ENCODE measurements at regions not wholly inside any gene's neighbourhood (a gene's known extent, or its start where the extent isn't known, plus 50 kb on each side); places are given as distances from the start of the nearest gene placed in this dataset.
"Not testable (repeated sequence)": the region's sequence is repeated elsewhere in the genome, so short reads cannot be mapped to it uniquely, and the experiment has no call there.

DNA sequence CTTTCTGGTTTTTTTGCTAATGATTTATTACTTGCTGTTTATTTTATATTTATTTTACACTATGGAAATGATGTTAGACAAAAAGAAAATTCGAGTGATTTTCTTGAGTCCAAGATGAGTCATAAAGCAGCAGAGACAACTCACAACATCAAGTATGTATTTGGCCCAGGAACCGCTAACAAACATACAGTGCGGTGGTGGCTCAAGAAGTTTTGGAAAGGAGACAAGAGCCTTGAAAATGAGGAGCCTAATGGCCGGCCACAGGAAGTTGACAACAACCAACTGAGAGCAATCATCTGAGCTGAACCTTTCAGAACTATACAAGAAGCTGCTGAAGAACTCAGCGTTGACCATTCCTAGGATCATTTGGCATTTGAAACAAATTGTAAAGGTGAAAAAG lies 594.1 kb downstream of the SATB2 start:
- peaks cover 6% of the 10 kb centered on the region for H3K9me3 Mint-ChIP-seq
- H3K27me3 Mint-ChIP-seq = no peaks in the 10 kb centered on the region
- no peak overlapping the region for H3K4me3 Mint-ChIP-seq
- H3K4me1 Mint-ChIP-seq = no peaks in the 10 kb centered on the region
- H3K36me3 Mint-ChIP-seq = no peaks in the 10 kb centered on the region
- no peak overlapping the region for H3K27ac Mint-ChIP-seq

DNA sequence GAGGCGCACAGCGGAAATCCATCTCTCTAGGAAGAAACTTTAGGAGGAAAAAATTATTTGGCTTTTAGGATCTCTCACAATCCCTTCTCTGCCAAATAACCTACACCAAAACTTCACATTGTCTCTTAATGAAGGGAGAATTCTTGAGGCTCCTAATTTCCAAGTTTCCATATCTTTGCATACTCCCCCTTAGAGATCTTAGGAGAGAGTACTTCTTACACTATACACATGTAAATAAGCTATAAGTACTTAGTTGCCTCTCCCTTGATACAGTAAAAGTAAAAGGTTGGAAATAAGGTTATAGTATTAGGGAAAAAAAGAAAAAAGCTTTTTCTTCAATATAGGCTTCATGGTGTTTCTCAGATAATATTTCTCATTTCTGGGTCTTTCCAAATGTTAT lies 596.7 kb downstream of the SATB2 start:
- no peaks in the 10 kb centered on the region for H3K4me1 Mint-ChIP-seq
- peaks cover 9% of the 10 kb centered on the region for H3K9me3 Mint-ChIP-seq
- H3K27ac Mint-ChIP-seq = no peak overlapping the region
- H3K4me3 Mint-ChIP-seq = no peak overlapping the region
- H3K27me3 Mint-ChIP-seq = no peaks in the 10 kb centered on the region
- no peaks in the 10 kb centered on the region for H3K36me3 Mint-ChIP-seq

DNA sequence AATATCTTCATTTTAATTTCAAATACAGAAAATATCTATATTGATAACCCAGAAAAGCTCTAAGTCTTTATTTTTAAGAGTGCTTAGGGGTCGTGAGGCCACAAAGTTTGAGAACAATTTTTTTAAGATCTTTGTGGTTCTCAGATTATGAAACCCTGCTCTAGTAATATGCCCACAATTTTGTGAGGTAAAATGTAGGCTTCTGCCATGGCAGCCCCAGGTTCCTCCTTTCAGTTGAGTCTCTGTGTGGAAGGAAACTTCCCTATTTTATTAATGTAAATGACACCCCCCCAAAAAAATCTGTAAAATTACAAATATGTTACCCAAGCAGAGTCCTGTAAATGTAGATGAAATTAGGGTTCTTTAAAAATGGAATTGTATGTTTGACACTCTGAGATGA lies 600.5 kb downstream of the SATB2 start:
- H3K9me3 Mint-ChIP-seq = peaks cover 10% of the 10 kb centered on the region
- no peaks in the 10 kb centered on the region for H3K4me1 Mint-ChIP-seq
- no peak overlapping the region for H3K27ac Mint-ChIP-seq
- no peaks in the 10 kb centered on the region for H3K36me3 Mint-ChIP-seq
- no peak overlapping the region for H3K4me3 Mint-ChIP-seq
- H3K27me3 Mint-ChIP-seq = no peaks in the 10 kb centered on the region

DNA sequence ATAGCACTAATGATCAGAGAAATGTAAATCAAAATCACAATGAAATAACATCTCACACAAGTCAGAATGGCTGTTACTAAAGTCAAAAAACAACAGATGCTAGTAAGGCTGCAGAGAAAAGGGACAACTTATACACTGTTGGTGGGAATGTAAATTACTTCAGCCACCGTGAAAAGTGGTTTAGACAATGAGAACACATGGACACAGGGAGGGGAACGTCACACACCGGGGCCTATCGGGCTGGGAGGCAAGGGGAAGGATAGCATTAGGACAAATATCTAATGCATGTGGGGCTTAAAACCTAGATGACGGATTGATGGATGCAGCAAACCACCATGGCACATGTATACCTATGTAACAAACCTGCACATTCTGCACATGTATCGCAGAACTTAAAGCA lies 602.0 kb downstream of the SATB2 start:
- not testable (repeated sequence) for H3K4me3 Mint-ChIP-seq, H3K36me3 Mint-ChIP-seq, H3K27ac Mint-ChIP-seq, H3K27me3 Mint-ChIP-seq, H3K4me1 Mint-ChIP-seq
- H3K9me3 Mint-ChIP-seq = peaks cover 10% of the 10 kb centered on the region

DNA sequence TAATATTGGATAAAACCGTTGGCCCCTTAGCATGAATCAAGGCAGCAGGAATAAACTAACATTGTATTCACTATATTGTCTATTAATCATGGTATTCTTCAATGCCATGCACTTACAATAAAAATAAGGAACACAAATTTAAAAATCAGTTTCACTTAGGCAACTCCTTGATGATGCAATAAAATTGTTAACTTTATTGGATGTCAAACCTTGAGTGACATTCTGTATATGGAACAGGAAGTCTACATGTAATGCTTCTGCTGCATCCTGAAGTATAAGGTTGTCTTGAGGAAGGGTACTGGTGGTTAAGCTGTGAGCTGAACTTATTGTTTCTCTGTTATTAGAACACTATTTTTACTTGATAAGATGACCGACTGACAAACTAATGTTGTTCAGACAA lies 605.5 kb downstream of the SATB2 start:
- Mint-ChIP-seq H3K27me3 (no peaks in the 10 kb centered on the region), H3K9me3 (peaks cover 4% of the 10 kb centered on the region)

DNA sequence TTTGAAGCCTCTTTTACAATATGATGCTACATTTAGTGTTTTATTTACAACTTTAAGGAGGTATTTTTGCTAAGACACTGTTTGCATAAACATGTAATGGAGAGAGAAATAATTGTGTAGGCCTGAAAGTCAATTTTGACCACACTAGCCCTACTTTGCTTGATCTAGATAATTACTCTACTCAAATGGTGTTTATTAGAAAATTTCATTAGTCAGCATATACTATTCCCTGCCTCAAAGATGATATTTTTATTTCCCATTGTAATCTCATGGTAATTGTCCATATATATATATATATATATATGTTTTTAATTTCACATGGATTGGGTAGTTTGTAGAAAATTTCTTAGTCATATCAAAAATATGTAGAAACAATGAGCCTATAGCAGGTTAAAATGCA lies 632.2 kb downstream of the SATB2 start:
- no peaks in the 10 kb centered on the region for H3K4me1 Mint-ChIP-seq
- no peaks in the 10 kb centered on the region for H3K36me3 Mint-ChIP-seq
- peaks cover 5% of the 10 kb centered on the region for H3K9me3 Mint-ChIP-seq
- no peak overlapping the region for H3K27ac Mint-ChIP-seq
- H3K27me3 Mint-ChIP-seq = no peaks in the 10 kb centered on the region
- H3K4me3 Mint-ChIP-seq = no peak overlapping the region

More for the DNA sequence above, 605.5 kb downstream of the SATB2 start:
- no peaks in the 10 kb centered on the region for H3K36me3 Mint-ChIP-seq
- H3K4me1 Mint-ChIP-seq = no peaks in the 10 kb centered on the region
- H3K4me3 Mint-ChIP-seq = no peak overlapping the region
- H3K27ac Mint-ChIP-seq = no peak overlapping the region

DNA sequence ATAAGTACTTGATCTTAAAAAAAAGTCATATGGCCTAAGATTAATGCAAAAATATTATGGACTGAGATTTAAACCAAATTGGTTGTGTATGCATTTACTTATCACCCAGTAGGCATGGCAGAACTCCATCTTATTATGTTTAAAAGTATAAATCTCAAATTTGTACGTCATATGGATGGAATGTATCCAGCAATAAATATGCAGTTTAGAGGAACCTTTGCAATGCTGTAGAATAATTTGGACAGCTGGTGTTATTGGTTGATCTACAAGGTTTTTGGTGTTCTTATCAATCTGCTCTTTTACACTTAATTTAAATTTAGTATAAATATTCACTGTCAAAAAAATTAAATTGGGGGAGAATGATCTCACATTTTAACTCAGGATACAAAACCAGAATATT lies 640.2 kb downstream of the SATB2 start:
- Mint-ChIP-seq H3K27ac (no peak overlapping the region), H3K36me3 (no peaks in the 10 kb centered on the region)

DNA sequence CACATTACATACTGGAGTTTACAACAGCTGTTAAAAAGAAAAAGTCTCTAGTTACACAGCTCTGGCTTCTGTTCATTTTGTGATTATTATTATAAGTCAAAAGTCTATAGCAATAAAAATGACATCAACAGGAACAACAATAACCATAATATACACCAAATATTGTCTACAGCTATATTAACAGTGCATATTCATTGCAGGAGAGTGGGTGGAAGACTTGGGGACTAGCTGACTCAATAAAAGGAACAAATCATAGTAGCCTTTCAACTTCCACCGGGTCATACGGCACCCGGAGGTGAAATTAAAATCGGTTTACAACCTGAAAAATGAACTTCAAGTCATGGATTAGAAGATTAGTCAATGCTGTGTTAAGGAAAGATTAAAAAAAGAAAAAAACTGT lies 642.1 kb downstream of the SATB2 start:
- Mint-ChIP-seq H3K27me3 (no peaks in the 10 kb centered on the region), H3K36me3 (no peaks in the 10 kb centered on the region), H3K4me1 (no peaks in the 10 kb centered on the region), H3K27ac (no peak overlapping the region), H3K4me3 (no peak overlapping the region), H3K9me3 (no peaks in the 10 kb centered on the region)

More for the DNA sequence above, 640.2 kb downstream of the SATB2 start:
- Mint-ChIP-seq H3K4me1 (no peaks in the 10 kb centered on the region), H3K9me3 (peaks cover 5% of the 10 kb centered on the region), H3K4me3 (no peak overlapping the region), H3K27me3 (no peaks in the 10 kb centered on the region)

DNA sequence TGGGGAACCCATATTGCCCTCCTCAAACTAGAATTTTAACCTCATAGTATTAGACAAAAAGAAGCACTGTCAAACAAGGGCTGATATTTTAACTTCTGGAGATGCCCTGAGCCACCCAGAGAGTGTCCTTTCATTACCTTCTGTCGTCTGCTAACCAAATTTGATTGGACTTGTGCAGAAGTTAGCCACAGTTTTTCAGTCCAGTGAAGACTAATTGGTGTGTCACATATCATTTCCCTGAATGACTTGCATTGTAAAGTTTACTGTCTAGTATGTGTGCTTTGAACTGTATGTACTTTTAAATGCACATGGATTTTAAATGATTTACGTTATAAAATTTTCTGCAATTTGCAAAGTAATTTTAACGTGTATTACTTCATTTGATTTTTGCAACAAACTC lies 646.5 kb downstream of the SATB2 start:
- no peak overlapping the region for H3K4me3 Mint-ChIP-seq
- no peak overlapping the region for H3K27ac Mint-ChIP-seq
- no peaks in the 10 kb centered on the region for H3K27me3 Mint-ChIP-seq
- no peaks in the 10 kb centered on the region for H3K36me3 Mint-ChIP-seq
- no peaks in the 10 kb centered on the region for H3K4me1 Mint-ChIP-seq
- H3K9me3 Mint-ChIP-seq = no peaks in the 10 kb centered on the region

DNA sequence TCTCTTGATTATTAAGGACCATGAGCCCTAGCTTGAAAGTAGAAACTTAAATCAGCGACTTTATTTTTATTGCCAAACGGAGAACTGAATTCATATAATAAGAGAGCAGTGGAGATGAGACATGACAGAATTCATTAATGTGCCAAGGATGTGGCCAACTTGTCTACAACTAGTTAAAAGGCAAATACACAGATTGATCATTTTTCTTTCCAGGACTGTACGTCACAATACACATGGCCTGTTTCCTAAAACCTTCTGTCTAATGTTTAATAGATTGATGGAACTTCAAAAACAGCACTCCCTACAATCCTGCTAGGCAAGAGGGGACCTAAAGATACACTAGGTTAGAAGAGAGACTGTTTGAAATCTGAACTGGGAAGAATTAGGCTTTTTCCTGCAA lies 647.8 kb downstream of the SATB2 start:
- no peak overlapping the region for H3K4me3 Mint-ChIP-seq
- H3K27ac Mint-ChIP-seq = no peak overlapping the region
- no peaks in the 10 kb centered on the region for H3K27me3 Mint-ChIP-seq
- H3K36me3 Mint-ChIP-seq = no peaks in the 10 kb centered on the region
- no peaks in the 10 kb centered on the region for H3K4me1 Mint-ChIP-seq
- H3K9me3 Mint-ChIP-seq = no peaks in the 10 kb centered on the region

DNA sequence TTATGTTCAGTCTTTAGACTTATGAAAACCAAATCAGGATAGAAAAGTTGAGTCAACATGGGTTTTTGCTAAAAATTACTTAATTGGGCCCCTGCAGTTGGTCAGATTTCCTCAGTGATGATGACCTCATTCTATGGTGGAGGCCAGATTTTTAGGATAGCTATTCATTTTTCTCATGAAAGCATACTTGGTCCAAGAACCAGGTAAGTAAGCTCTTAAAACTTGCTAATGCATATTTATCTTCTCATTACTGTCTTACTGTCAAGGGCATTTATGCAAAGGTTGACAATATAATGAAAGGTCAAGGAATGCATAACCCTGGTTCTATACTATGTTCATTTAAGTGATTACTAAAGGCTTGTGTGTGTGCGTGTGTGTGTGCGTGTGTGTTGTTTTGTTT lies 650.6 kb downstream of the SATB2 start:
- Mint-ChIP-seq H3K4me1 (no peaks in the 10 kb centered on the region), H3K27ac (no peak overlapping the region), H3K36me3 (no peaks in the 10 kb centered on the region), H3K9me3 (no peaks in the 10 kb centered on the region), H3K27me3 (no peaks in the 10 kb centered on the region), H3K4me3 (no peak overlapping the region)

DNA sequence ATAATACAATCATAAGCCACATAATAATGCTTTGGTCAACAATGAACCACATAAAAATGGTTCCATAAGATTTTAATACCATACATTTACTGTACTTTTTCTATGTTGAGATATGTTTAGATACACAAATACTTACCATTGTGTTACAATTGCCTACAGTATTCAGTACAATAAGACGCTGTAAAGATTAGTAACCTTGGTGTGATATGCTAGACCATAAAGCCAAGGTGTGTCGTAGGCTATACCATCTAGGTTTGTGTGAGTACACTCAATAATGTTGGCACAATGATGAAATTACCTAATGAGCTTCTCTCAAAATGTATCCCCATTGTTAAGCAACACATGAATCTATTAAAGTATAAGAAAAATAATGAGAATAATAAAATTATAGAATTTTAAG lies 662.3 kb downstream of the SATB2 start:
- H3K9me3 Mint-ChIP-seq = peaks cover 5% of the 10 kb centered on the region
- H3K27ac Mint-ChIP-seq = no peak overlapping the region
- no peaks in the 10 kb centered on the region for H3K36me3 Mint-ChIP-seq
- no peak overlapping the region for H3K4me3 Mint-ChIP-seq
- no peaks in the 10 kb centered on the region for H3K27me3 Mint-ChIP-seq
- no peaks in the 10 kb centered on the region for H3K4me1 Mint-ChIP-seq

DNA sequence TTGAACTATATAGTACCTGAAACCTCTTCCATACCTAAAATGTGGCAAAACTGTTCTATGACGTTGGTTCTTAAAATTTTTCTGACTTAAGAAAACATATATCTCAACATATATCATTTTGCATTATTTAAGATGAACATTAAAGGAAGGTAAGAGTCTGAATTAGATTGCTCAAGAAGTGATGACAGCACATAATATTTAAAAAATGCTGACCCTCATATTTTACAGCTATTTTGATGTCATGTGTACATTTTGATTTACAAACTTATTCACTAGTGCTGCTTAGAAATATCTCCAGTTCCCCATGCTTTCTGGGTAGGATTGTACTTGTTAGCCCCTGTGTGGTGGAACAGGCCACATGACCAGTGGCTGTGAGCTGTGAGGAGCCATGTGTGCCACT lies 666.1 kb downstream of the SATB2 start:
- Mint-ChIP-seq H3K36me3 (no peaks in the 10 kb centered on the region), H3K4me1 (no peaks in the 10 kb centered on the region), H3K27ac (no peak overlapping the region), H3K27me3 (no peaks in the 10 kb centered on the region), H3K4me3 (no peak overlapping the region), H3K9me3 (peaks cover 9% of the 10 kb centered on the region)

DNA sequence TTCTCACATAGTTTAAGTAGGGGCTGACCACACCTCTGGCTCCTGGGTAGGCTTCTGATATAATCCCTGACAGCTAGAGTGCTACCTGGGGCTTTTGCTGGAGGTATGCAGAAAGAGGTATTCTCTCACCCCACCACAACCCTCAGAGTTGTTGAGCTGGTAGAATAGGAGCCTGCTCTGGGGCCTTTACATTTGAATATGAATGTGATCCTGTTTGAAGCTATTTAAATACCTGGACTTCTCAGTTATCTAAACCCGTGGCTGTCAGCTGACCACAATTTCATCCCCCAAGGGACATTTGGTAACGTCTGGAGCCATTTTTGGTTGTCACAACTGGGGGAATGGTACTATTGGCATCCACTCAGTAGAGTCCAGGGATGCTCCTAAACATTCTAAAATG lies 669.1 kb downstream of the SATB2 start:
- peaks cover 9% of the 10 kb centered on the region for H3K9me3 Mint-ChIP-seq
- no peaks in the 10 kb centered on the region for H3K27me3 Mint-ChIP-seq
- H3K36me3 Mint-ChIP-seq = no peaks in the 10 kb centered on the region
- no peak overlapping the region for H3K27ac Mint-ChIP-seq
- no peak overlapping the region for H3K4me3 Mint-ChIP-seq
- no peaks in the 10 kb centered on the region for H3K4me1 Mint-ChIP-seq

DNA sequence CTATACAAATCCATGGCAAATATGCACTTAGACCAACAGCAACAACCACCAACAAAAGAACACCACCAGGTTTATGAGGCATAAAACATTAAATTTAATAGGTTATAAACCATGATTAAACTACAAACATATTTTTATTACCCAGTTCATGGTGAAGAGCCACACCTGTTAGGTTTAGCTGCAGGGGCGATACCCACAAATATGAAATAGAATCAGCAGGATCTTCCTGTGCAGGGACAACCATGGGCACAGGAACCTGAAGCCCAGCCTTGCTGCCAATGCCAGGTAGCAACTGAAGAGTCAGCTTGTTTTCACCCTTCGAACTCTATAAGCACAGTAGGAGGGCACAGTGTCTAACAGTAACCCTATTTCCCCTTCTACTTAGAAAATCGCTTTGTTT lies 675.0 kb downstream of the SATB2 start:
- H3K4me1 Mint-ChIP-seq = no peaks in the 10 kb centered on the region
- H3K27ac Mint-ChIP-seq = no peak overlapping the region
- H3K9me3 Mint-ChIP-seq = no peaks in the 10 kb centered on the region
- H3K4me3 Mint-ChIP-seq = no peak overlapping the region
- no peaks in the 10 kb centered on the region for H3K36me3 Mint-ChIP-seq
- H3K27me3 Mint-ChIP-seq = peaks cover 1% of the 10 kb centered on the region

DNA sequence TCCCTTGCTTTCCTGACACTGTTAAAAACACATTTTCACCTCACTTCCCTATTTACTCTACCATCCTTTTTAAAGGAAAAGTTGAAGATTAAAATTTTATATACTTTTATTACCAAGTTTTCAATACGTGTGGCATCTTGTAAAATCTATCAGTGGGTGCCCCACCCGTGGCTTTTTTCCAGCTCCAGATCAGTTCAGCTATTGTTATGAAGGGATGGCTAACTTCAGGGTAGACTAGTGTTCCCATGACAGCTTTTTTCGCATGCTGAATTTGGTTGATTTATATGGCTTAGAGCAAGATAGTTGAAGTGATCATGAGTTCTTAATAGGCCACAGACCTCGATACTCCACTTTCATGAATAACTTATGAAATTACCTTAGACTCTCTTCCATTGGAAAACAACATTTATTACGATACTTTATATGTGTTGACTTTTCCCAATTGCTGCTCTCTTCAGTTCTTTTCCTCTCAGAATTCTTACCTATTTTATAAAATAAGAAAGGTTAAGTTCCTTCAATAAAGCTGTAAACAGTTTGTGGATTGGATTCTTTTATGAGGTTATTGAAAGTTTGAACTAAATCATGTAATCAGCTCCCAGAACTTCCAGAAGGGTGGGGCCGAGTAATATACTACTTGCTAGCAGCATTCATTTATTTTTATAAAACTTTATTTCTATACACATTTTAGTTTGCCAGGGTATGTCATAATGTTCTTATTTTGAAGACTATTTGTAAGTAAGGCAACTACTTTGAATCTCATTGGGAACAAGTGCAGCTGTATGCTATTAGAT lies 680.9 kb downstream of the SATB2 start:
- Mint-ChIP-seq H3K4me1 (no peaks in the 10 kb centered on the region), H3K9me3 (no peaks in the 10 kb centered on the region), H3K36me3 (no peaks in the 10 kb centered on the region), H3K27me3 (peaks cover 1% of the 10 kb centered on the region), H3K27ac (no peak overlapping the region), H3K4me3 (no peak overlapping the region)

DNA sequence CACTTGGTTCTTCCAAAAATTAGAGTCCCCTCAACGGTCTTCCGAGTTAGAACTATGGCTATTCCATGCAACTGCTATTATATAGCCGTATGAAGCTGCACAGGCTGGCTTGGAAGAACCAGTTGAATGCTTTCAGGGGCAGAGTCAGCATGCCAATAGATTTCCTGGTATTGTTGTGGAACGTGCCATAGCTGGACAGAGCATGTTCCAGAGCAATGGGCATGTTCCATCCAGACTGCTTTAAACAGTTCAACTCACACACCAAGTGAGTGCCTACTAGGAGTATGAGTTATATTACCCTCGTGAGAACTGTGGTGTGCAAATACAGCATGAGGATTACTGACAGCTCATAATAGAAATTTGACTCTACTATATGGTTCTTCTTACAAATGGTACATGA lies 682.0 kb downstream of the SATB2 start:
- Mint-ChIP-seq H3K4me1 (no peaks in the 10 kb centered on the region), H3K4me3 (no peak overlapping the region), H3K36me3 (no peaks in the 10 kb centered on the region), H3K27me3 (peaks cover 1% of the 10 kb centered on the region), H3K27ac (no peak overlapping the region), H3K9me3 (no peaks in the 10 kb centered on the region)
